ENCODE measurements at regions not wholly inside any gene's neighbourhood (a gene's known extent, or its start where the extent isn't known, plus 50 kb on each side); places are given as distances from the start of the nearest gene placed in this dataset.
A peak's percentile ranks its signal among the peaks of the same experiment; 100 is the strongest.

DNA sequence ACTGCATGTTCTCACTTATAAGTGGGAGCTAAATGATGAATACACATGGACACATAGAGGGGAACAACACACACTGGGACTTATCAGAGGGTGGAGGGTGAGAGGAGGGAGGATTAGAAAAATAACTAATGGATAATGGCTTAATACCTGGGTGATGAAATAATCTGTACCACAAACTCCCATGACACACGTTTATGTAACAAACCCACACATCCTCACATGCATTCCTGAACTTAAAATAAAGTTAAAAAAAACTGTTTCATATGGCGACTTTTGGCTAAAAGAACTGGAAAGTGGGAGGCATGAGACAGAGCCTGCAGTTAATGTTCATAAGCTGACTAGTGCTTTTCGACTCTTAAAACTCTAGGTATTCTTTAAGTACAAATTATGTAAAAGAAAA, 98.9 kb upstream of the NPFFR2 start:
- no peak overlapping the region for H3K4me3 ChIP-seq (ENCODE audit: low read depth, low read length)
- no peak for DNase-seq (ENCODE audit: low read depth)
- TF ChIP-seq MYC (IDR thresholded peaks at IDR 0.05; ENCODE audit: low read depth, low read length) = no peak
- TF ChIP-seq, protein P1, sequence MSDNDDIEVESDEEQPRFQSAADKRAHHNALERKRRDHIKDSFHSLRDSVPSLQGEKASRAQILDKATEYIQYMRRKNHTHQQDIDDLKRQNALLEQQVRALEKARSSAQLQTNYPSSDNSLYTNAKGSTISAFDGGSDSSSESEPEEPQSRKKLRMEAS (IDR thresholded peaks at IDR 0.05; ENCODE audit: low read depth, low read length) = no peak
- TF ChIP-seq, protein P2, sequence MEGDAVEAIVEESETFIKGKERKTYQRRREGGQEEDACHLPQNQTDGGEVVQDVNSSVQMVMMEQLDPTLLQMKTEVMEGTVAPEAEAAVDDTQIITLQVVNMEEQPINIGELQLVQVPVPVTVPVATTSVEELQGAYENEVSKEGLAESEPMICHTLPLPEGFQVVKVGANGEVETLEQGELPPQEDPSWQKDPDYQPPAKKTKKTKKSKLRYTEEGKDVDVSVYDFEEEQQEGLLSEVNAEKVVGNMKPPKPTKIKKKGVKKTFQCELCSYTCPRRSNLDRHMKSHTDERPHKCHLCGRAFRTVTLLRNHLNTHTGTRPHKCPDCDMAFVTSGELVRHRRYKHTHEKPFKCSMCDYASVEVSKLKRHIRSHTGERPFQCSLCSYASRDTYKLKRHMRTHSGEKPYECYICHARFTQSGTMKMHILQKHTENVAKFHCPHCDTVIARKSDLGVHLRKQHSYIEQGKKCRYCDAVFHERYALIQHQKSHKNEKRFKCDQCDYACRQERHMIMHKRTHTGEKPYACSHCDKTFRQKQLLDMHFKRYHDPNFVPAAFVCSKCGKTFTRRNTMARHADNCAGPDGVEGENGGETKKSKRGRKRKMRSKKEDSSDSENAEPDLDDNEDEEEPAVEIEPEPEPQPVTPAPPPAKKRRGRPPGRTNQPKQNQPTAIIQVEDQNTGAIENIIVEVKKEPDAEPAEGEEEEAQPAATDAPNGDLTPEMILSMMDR (IDR thresholded peaks at IDR 0.05; ENCODE audit: low read depth, low read length) = no peak

DNA sequence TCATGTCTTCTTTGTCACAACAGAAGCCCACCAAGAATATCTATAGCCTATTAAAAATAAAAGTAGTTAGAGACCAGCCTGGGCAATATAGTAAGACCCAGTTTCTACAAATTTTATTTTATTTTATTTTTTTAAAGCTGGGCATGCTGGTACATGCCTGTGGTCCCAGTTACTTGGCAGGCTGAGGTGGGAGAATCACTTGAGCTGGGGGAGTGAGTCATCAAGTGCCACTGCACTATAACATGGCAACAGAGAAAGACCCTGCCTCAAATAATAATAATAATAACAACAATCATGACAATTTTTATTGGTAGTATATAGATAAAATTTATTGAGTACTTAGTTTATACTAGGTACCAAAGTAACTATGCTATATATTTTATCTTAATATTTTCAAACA, 93.0 kb upstream of the NPFFR2 start:
- DNase-seq (ENCODE audit: low read depth) = no peak
- TF ChIP-seq POLR2A (IDR thresholded peaks at IDR 0.05; ENCODE audit: extremely low read depth, insufficient read length) = no peak
- TF ChIP-seq, protein P1 (IDR thresholded peaks at IDR 0.05; ENCODE audit: low read depth, low read length) = no peak
- TF ChIP-seq MYC (IDR thresholded peaks at IDR 0.05; ENCODE audit: low read depth, low read length) = no peak
- TF ChIP-seq, protein P2 (IDR thresholded peaks at IDR 0.05; ENCODE audit: low read depth, low read length) = no peak
- H3K4me3 ChIP-seq (ENCODE audit: low read depth, low read length) = no peak overlapping the region

DNA sequence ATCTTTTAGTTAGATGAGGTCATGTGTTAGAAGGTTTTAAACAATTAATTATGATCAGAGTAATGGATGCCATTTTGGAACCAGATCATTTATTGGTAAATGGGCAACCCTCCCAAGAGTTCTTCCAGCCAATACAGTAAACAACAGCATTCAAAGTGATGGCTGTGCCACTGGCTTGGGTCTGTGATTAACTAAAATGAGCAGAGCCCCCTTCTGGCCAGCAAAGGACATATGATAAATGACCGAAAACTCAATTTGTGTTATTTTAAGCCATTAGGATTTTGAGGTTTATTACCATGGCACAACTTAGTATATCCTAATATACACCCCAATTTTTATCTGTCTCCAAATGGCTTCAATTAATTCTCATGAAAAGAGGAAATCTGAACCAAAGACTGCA, 90.8 kb upstream of the NPFFR2 start:
- TF ChIP-seq, protein P2 (IDR thresholded peaks at IDR 0.05; ENCODE audit: low read depth, low read length) = peak; percentile 30
- TF ChIP-seq, protein P1 (IDR thresholded peaks at IDR 0.05; ENCODE audit: low read depth, low read length) = no peak
- H3K4me3 ChIP-seq (ENCODE audit: low read depth, low read length) = no peak overlapping the region
- peak; percentile 43 for DNase-seq (ENCODE audit: low read depth)

DNA sequence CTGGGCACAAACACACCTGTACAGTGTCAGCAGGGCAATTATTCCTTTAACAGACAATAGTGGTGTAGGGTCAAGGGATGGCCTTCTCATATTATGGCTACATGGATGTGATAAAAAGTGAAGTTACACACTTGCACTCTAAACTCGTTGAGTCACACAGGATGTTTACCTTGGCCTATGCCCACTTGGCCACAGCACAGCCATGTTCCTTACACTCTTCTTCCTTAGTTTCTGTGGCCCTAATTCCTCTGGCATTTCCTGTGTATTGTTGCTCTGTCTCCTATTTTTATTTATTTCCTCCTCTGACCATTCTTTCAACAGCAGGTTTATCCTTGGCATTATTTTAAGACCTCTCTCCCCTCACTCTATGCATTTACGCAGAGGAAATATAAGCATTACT, 86.8 kb upstream of the NPFFR2 start:
- TF ChIP-seq, protein P2 (IDR thresholded peaks at IDR 0.05; ENCODE audit: low read depth, low read length) = no peak
- TF ChIP-seq, protein P1 (IDR thresholded peaks at IDR 0.05; ENCODE audit: low read depth, low read length) = no peak
- TF ChIP-seq POLR2A (IDR thresholded peaks at IDR 0.05; ENCODE audit: extremely low read depth, insufficient read length) (no peak), MYC (IDR thresholded peaks at IDR 0.05; ENCODE audit: low read depth, low read length) (no peak)
- H3K4me3 ChIP-seq (ENCODE audit: low read depth, low read length) = no peak overlapping the region
- no peak for DNase-seq (ENCODE audit: low read depth)

DNA sequence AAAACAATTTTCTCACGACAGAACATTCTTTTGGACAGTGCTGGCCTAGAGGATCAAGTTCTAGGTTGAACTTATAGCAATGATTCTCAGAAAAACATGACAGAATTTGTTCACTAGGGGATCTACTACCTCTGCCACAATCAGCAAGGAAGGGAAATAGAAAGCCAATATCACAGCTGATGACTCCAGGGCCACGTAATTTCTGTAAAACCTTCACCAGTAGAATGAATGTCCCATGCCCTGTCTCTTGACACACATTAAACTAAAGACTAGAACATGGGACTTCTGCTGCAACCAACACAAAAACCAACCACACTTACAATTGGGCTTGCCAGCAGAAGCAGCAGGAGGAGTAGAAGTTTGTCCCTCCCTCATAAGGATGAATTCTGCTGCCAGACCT, 86.0 kb upstream of the NPFFR2 start:
- no peak overlapping the region for H3K4me3 ChIP-seq (ENCODE audit: low read depth, low read length)
- TF ChIP-seq POLR2A (IDR thresholded peaks at IDR 0.05; ENCODE audit: extremely low read depth, insufficient read length) (no peak), MYC (IDR thresholded peaks at IDR 0.05; ENCODE audit: low read depth, low read length) (no peak)
- TF ChIP-seq, protein P2 (IDR thresholded peaks at IDR 0.05; ENCODE audit: low read depth, low read length) = no peak
- TF ChIP-seq, protein P1 (IDR thresholded peaks at IDR 0.05; ENCODE audit: low read depth, low read length) = no peak
- no peak for DNase-seq (ENCODE audit: low read depth)

DNA sequence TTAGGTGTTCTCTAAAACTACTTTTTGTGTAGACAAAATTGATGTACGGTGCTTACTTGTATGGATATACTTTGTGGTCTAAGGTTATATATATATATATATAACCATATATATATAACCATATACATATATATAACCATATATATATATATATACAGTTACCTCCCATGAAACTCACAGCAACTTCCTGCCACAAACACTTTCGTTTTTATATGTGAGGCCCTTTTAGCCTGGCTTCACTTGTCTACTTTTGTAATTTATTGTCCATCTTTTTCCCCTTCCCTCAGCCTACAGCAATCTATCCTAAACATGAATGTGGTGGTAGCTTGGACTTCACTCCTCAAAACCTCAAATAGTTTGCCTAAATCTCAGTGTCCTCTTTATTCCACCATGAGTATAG, 72.8 kb upstream of the NPFFR2 start:
- H3K4me3 ChIP-seq (ENCODE audit: low read depth, low read length) = no peak overlapping the region
- TF ChIP-seq, protein P1 (IDR thresholded peaks at IDR 0.05; ENCODE audit: low read depth, low read length) = no peak
- no peak for TF ChIP-seq POLR2A (IDR thresholded peaks at IDR 0.05; ENCODE audit: extremely low read depth, insufficient read length)
- TF ChIP-seq, protein P2 (IDR thresholded peaks at IDR 0.05; ENCODE audit: low read depth, low read length) = no peak
- no peak for DNase-seq (ENCODE audit: low read depth)

All from NB4 (cell line).